ENCODE measurements at regions not wholly inside any gene's neighbourhood (a gene's known extent, or its start where the extent isn't known, plus 50 kb on each side); places are given as distances from the start of the nearest gene placed in this dataset.
"Not testable (repeated sequence)": the region's sequence is repeated elsewhere in the genome, so short reads cannot be mapped to it uniquely, and the experiment has no call there.

GRCh38 chr6:44022296-44022661 is 105.0 kb downstream of the MRPL14 start:
- DNase-seq (ENCODE audit: low spot score): no peak
- no peaks in the 10 kb centered on the region for H3K27me3 ChIP-seq (replicated peaks; ENCODE audit: insufficient read depth)
- H3K4me1 ChIP-seq (ENCODE audit: control insufficient read depth in 1 of 2, low read depth in 2 of 2): no peaks in the 10 kb centered on the region
- TF ChIP-seq CTCF (IDR thresholded peaks at IDR 0.05): no peak
- H3K4me3 ChIP-seq: no peak overlapping the region
- ATAC-seq (ENCODE audit: insufficient number of reproducible peaks, low FRiP score, low read depth): no peak
- no peaks in the 10 kb centered on the region for H3K36me3 ChIP-seq
- H3K9me3 ChIP-seq: no peaks in the 10 kb centered on the region
- no peak overlapping the region for H3K27ac ChIP-seq

GRCh38 chr6:44021589-44022295 is 105.5 kb downstream of the MRPL14 start:
- DNase-seq (ENCODE audit: low spot score) (no peak), ATAC-seq (ENCODE audit: insufficient number of reproducible peaks, low FRiP score, low read depth) (no peak)
- Histone ChIP-seq H3K27ac (no peak overlapping the region), H3K4me3 (no peak overlapping the region), H3K36me3 (no peaks in the 10 kb centered on the region), H3K9me3 (no peaks in the 10 kb centered on the region), H3K27me3 (replicated peaks; ENCODE audit: insufficient read depth) (no peaks in the 10 kb centered on the region), H3K4me1 (ENCODE audit: control insufficient read depth in 1 of 2, low read depth in 2 of 2) (no peaks in the 10 kb centered on the region)
- no peak for TF ChIP-seq CTCF (IDR thresholded peaks at IDR 0.05)

GRCh38 chr6:44020664-44021425 is 106.4 kb downstream of the MRPL14 start:
- ATAC-seq (ENCODE audit: insufficient number of reproducible peaks, low FRiP score, low read depth) (no peak), DNase-seq (ENCODE audit: low spot score) (no peak)
- no peak for TF ChIP-seq CTCF (IDR thresholded peaks at IDR 0.05)
- no peaks in the 10 kb centered on the region for H3K27me3 ChIP-seq (replicated peaks; ENCODE audit: insufficient read depth)
- no peak overlapping the region for H3K4me3 ChIP-seq
- H3K9me3 ChIP-seq: no peaks in the 10 kb centered on the region
- H3K27ac ChIP-seq: no peak overlapping the region
- H3K36me3 ChIP-seq: no peaks in the 10 kb centered on the region
- no peaks in the 10 kb centered on the region for H3K4me1 ChIP-seq (ENCODE audit: control insufficient read depth in 1 of 2, low read depth in 2 of 2)

- TF ChIP-seq CTCF (IDR thresholded peaks at IDR 0.05): no peak
- Histone ChIP-seq H3K36me3 (no peaks in the 10 kb centered on the region), H3K4me3 (no peak overlapping the region), H3K27me3 (replicated peaks; ENCODE audit: insufficient read depth) (no peaks in the 10 kb centered on the region), H3K27ac (no peak overlapping the region), H3K4me1 (ENCODE audit: control insufficient read depth in 1 of 2, low read depth in 2 of 2) (no peaks in the 10 kb centered on the region), H3K9me3 (no peaks in the 10 kb centered on the region)
- no peak for DNase-seq (ENCODE audit: low spot score)
- no peak for ATAC-seq (ENCODE audit: insufficient number of reproducible peaks, low FRiP score, low read depth)
Observed at GRCh38 chr6:44020148-44020547, 107.1 kb downstream of the MRPL14 start.

GRCh38 chr6:44017307-44017706 is 109.9 kb downstream of the MRPL14 start:
- not testable (repeated sequence) for H3K4me1 ChIP-seq (ENCODE audit: control insufficient read depth in 1 of 2, low read depth in 2 of 2); DNase-seq (ENCODE audit: low spot score); H3K36me3 ChIP-seq; H3K27me3 ChIP-seq (replicated peaks; ENCODE audit: insufficient read depth); ATAC-seq (ENCODE audit: insufficient number of reproducible peaks, low FRiP score, low read depth); H3K4me3 ChIP-seq; H3K27ac ChIP-seq; H3K9me3 ChIP-seq
